GM23338 (cell line): ENCODE measurements at regions not wholly inside any gene's neighbourhood (a gene's known extent, or its start where the extent isn't known, plus 50 kb on each side); places are given as distances from the start of the nearest gene placed in this dataset.

Experiments used
- ATAC-seq: fragments of 200-7000 bp; cut with Tn5 transposase; 3 replicates; pipeline ENCODE4 v1.9.1; 2020
- DNase-seq: peaks from one replicate; pipeline ENCODE4 v3.0.0-alpha.2; 2015; ENCODE audit warnings: low spot score
- H2AFZ ChIP-seq: fragments of 200-600 bp; sonication (generic); 2 replicates; pipeline ENCODE4 v1.8.0; 2016; ENCODE audit warnings: antibody characterized with exemption, mild to moderate bottlenecking, moderate library complexity
- H3F3A ChIP-seq: fragments of 200-600 bp; sonication (generic); replicated peaks from 2 replicates; pipeline ENCODE4 v1.8.0; 2017; ENCODE audit warnings: antibody characterized with exemption, mixed run types, low read depth
- H3K27ac ChIP-seq: fragments of 200-600 bp; sonication (generic); 2 replicates; pipeline ENCODE4 v1.6.1; 2016; ENCODE audit warnings: low read depth
- H3K27me3 ChIP-seq: fragments of 200-600 bp; sonication (generic); 2 replicates; pipeline ENCODE4 v1.8.0; 2016; ENCODE audit warnings: mild to moderate bottlenecking, mixed run types, moderate library complexity; ENCODE audit not compliant: insufficient read depth
- H3K36me3 ChIP-seq: fragments of 200-600 bp; sonication (generic); 2 replicates; pipeline ENCODE4 v1.8.0; 2016; ENCODE audit warnings: mild to moderate bottlenecking; ENCODE audit not compliant: insufficient read depth
- H3K4me1 ChIP-seq: fragments of 200-600 bp; sonication (generic); 2 replicates; pipeline ENCODE4 v1.8.0; 2016; ENCODE audit warnings: mild to moderate bottlenecking, moderate library complexity; ENCODE audit not compliant: insufficient read depth
- H3K4me2 ChIP-seq: fragments of 200-600 bp; sonication (generic); 2 replicates; pipeline ENCODE4 v1.7.1; 2017; ENCODE audit warnings: mixed run types
- H3K4me3 ChIP-seq: fragments of 200-600 bp; sonication (generic); 2 replicates; pipeline ENCODE4 v1.6.1; 2016; ENCODE audit warnings: mixed run types
- H3K79me2 ChIP-seq: fragments of 200-600 bp; sonication (generic); replicated peaks from 2 replicates; pipeline ENCODE4 v1.8.0; 2017; ENCODE audit warnings: mild to moderate bottlenecking; ENCODE audit not compliant: insufficient read depth
- H3K9me2 ChIP-seq: fragments of 200-600 bp; sonication (generic); 2 replicates; pipeline ENCODE4 v1.8.0; 2017; ENCODE audit not compliant: insufficient read depth
- H4K20me1 ChIP-seq: fragments of 200-600 bp; sonication (generic); replicated peaks from 2 replicates; pipeline ENCODE4 v1.8.0; 2017; ENCODE audit warnings: mild to moderate bottlenecking; ENCODE audit not compliant: insufficient read depth
- H3K27ac Mint-ChIP-seq: 2 replicates; pipeline ENCODE4 v1.8.0; 2020; ENCODE audit warnings: inconsistent platforms, mild to moderate bottlenecking, moderate library complexity, mixed read lengths
- H3K27me3 Mint-ChIP-seq: 3 replicates; pipeline ENCODE4 v1.8.0; 2022; ENCODE audit warnings: low read depth, mild to moderate bottlenecking, moderate library complexity, mixed read lengths, inconsistent platforms; ENCODE audit not compliant: insufficient read depth, poor library complexity
- H3K36me3 Mint-ChIP-seq: 3 replicates; pipeline ENCODE4 v1.8.0; 2021; ENCODE audit warnings: low read depth, mild to moderate bottlenecking, inconsistent platforms, moderate library complexity, mixed read lengths
- H3K4me1 Mint-ChIP-seq: 3 replicates; pipeline ENCODE4 v1.8.0; 2020; ENCODE audit warnings: mild to moderate bottlenecking, inconsistent platforms, mixed read lengths
- H3K4me3 Mint-ChIP-seq: 3 replicates; pipeline ENCODE4 v1.8.0; 2021; ENCODE audit warnings: moderate library complexity, mild to moderate bottlenecking, inconsistent platforms, mixed read lengths
- H3K9me3 Mint-ChIP-seq: 3 replicates; pipeline ENCODE4 v1.8.0; 2020; ENCODE audit warnings: moderate library complexity, mild to moderate bottlenecking, inconsistent platforms, mixed read lengths
- CTCF ChIP-seq, 2 experiments: fragments of 200-600 bp in 1 of 2; sonication (generic) in 1 of 2; conservative IDR thresholded peaks; 2 replicates each; pipeline versions ENCODE4 v1.5.1 to v1.6.1; 2016 to 2017; ENCODE audit warnings: antibody characterized with exemption in 2 of 2, low read depth in 2 of 2, mild to moderate bottlenecking in 2 of 2, moderate library complexity in 1 of 2
- REST ChIP-seq: IDR thresholded peaks from one replicate; pipeline ENCODE4 v1.6.1; 2018; ENCODE audit warnings: antibody characterized with exemption; ENCODE audit not compliant: unreplicated experiment
- TF ChIP-seq, protein P1 (sequence below): fragments of 250-450 bp; sonication (Bioruptor Pico); IDR thresholded peaks from 2 replicates; pipeline ENCODE4 v1.5.0; 2020; ENCODE audit warnings: mild to moderate bottlenecking, moderate library complexity

DNA sequence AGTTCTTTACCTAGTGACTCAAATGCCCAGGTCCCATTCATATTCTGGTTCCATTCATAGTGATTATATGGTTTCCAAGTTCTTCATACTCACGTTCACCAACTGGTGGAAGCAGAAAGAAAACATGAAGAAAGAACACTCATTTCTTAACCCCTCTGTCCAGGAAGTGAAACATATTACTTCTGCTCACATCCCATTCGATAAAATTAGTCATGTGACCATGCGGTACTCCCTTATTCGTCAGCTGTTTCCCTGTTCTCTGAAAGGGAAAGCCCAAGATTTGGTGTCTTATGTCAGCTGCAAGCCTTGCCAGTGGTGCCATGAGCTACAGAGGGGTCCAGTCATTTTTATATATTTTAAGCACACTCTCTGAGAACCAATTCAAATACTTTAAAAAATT lies 387.0 kb upstream of the DMAC1 start (continued):
- TF ChIP-seq, protein P1, sequence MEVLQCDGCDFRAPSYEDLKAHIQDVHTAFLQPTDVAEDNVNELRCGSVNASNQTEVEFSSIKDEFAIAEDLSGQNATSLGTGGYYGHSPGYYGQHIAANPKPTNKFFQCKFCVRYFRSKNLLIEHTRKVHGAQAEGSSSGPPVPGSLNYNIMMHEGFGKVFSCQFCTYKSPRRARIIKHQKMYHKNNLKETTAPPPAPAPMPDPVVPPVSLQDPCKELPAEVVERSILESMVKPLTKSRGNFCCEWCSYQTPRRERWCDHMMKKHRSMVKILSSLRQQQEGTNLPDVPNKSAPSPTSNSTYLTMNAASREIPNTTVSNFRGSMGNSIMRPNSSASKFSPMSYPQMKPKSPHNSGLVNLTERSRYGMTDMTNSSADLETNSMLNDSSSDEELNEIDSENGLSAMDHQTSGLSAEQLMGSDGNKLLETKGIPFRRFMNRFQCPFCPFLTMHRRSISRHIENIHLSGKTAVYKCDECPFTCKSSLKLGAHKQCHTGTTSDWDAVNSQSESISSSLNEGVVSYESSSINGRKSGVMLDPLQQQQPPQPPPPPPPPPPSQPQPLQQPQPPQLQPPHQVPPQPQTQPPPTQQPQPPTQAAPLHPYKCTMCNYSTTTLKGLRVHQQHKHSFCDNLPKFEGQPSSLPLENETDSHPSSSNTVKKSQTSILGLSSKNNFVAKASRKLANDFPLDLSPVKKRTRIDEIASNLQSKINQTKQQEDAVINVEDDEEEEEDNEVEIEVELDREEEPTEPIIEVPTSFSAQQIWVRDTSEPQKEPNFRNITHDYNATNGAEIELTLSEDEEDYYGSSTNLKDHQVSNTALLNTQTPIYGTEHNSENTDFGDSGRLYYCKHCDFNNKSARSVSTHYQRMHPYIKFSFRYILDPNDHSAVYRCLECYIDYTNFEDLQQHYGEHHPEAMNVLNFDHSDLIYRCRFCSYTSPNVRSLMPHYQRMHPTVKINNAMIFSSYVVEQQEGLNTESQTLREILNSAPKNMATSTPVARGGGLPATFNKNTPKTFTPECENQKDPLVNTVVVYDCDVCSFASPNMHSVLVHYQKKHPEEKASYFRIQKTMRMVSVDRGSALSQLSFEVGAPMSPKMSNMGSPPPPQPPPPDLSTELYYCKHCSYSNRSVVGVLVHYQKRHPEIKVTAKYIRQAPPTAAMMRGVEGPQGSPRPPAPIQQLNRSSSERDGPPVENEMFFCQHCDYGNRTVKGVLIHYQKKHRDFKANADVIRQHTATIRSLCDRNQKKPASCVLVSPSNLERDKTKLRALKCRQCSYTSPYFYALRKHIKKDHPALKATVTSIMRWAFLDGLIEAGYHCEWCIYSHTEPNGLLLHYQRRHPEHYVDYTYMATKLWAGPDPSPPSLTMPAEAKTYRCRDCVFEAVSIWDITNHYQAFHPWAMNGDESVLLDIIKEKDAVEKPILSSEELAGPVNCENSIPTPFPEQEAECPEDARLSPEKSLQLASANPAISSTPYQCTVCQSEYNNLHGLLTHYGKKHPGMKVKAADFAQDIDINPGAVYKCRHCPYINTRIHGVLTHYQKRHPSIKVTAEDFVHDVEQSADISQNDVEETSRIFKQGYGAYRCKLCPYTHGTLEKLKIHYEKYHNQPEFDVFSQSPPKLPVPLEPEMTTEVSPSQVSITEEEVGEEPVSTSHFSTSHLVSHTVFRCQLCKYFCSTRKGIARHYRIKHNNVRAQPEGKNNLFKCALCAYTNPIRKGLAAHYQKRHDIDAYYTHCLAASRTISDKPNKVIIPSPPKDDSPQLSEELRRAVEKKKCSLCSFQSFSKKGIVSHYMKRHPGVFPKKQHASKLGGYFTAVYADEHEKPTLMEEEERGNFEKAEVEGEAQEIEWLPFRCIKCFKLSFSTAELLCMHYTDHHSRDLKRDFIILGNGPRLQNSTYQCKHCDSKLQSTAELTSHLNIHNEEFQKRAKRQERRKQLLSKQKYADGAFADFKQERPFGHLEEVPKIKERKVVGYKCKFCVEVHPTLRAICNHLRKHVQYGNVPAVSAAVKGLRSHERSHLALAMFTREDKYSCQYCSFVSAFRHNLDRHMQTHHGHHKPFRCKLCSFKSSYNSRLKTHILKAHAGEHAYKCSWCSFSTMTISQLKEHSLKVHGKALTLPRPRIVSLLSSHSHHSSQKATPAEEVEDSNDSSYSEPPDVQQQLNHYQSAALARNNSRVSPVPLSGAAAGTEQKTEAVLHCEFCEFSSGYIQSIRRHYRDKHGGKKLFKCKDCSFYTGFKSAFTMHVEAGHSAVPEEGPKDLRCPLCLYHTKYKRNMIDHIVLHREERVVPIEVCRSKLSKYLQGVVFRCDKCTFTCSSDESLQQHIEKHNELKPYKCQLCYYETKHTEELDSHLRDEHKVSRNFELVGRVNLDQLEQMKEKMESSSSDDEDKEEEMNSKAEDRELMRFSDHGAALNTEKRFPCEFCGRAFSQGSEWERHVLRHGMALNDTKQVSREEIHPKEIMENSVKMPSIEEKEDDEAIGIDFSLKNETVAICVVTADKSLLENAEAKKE (CRISPR knock-in tag): no peak

DNA sequence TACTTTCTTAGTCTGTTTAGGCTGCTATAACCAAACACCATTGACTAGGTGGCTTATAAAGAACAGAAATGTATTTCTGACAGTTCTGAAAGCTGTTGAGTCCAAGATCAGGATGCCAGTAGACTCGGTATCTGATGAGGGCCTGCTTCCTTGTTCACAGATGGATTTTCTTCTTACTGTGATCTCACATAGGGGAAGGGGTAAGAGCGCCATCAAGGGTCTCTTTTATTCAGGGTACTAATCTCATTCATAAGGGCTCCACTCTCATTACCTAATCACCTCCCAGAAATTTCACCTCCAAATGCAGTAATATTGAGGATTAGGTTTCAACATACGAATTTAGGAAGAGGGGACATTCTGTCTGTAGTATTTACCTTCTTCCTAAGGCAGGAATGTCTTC lies 384.0 kb upstream of the DMAC1 start:
- Mint-ChIP-seq H3K4me3 (no peak overlapping the region), H3K27me3 (peaks cover 3% of the 10 kb centered on the region), H3K36me3 (no peaks in the 10 kb centered on the region), H3K9me3 (no peaks in the 10 kb centered on the region), H3K27ac (no peak overlapping the region), H3K4me1 (no peaks in the 10 kb centered on the region)
- H3K4me1 ChIP-seq: no peaks in the 10 kb centered on the region
- DNase-seq: peak; percentile 26
- H3K4me3 ChIP-seq: no peak overlapping the region
- H4K20me1 ChIP-seq: no peaks in the 10 kb centered on the region
- H3F3A ChIP-seq: no peaks in the 10 kb centered on the region
- H3K27ac ChIP-seq: no peak overlapping the region
- no peak overlapping the region for H3K4me2 ChIP-seq
- no peaks in the 10 kb centered on the region for H3K27me3 ChIP-seq
- TF ChIP-seq CTCF (conservative IDR thresholded peaks at IDR 0.05; ENCODE audit: low read depth in 2 of 2) (peak; percentile 34 to 61), REST (no peak)
- peak; percentile 48 for ATAC-seq
- H3K9me2 ChIP-seq: peaks cover 3% of the 10 kb centered on the region
- H2AFZ ChIP-seq: no peak overlapping the region
- no peaks in the 10 kb centered on the region for H3K79me2 ChIP-seq
- H3K36me3 ChIP-seq: no peaks in the 10 kb centered on the region
